ENCODE measurements at regions not wholly inside any gene's neighbourhood (a gene's known extent, or its start where the extent isn't known, plus 50 kb on each side); places are given as distances from the start of the nearest gene placed in this dataset.
A peak's percentile ranks its signal among the peaks of the same experiment; 100 is the strongest.

DNA sequence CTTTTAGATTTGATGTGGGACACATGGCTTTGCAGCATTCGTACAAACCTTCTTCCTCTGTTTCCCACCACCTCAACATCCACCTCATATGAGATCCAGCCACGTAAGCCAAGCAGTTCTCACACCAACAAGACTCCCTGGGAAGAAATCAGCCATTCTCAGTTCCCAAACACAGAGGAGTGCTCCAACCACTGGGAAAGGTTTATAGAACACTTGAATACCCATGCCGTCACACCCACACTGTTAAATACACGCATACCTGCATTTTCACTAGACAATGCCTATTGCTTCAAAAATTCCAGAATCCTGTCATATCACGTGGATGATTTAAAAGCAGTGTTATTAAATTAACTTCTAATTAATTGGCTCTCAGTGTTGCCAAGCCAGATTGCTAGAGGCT lies 347.3 kb downstream of the ENC1 start:
- TF ChIP-seq, protein P1, sequence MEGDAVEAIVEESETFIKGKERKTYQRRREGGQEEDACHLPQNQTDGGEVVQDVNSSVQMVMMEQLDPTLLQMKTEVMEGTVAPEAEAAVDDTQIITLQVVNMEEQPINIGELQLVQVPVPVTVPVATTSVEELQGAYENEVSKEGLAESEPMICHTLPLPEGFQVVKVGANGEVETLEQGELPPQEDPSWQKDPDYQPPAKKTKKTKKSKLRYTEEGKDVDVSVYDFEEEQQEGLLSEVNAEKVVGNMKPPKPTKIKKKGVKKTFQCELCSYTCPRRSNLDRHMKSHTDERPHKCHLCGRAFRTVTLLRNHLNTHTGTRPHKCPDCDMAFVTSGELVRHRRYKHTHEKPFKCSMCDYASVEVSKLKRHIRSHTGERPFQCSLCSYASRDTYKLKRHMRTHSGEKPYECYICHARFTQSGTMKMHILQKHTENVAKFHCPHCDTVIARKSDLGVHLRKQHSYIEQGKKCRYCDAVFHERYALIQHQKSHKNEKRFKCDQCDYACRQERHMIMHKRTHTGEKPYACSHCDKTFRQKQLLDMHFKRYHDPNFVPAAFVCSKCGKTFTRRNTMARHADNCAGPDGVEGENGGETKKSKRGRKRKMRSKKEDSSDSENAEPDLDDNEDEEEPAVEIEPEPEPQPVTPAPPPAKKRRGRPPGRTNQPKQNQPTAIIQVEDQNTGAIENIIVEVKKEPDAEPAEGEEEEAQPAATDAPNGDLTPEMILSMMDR (IDR thresholded peaks at IDR 0.05): no peak
- no peak for ATAC-seq

DNA sequence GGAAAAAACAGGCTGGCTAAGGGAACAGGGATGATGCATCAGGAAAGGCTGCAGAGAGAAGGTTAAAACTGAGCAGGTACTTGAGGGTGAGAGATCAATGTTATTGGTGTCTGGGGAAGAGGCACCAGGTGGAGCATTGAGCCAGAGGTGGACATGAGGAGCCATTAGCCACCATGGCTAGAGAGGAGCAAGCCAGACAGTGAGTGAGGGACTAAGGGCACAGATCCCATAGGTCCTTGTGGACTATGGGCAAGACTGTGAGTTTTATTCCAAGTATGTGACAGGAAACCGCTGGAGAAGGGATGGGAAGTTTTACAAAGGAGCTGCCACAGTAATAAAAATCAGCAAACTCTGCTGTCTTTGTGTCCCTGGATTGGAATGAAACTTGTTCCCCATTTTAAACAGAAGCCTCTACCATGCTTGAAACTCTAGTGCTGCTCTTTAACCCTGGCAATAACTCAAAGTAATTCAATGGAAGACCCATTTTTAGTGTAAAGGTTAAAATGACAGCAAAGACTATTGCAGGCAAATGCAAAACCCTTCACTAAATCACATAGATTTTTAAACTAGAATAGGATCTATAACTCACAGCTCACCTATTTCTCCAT lies 349.8 kb downstream of the ENC1 start:
- DNase-seq (peak in 1 of 3 donors; percentile 16), ATAC-seq (peak; percentile 28)
- H3K4me3 ChIP-seq: no peak overlapping the region
- no peaks in the 10 kb centered on the region for H3K36me3 ChIP-seq (ENCODE audit: low read depth)
- H3K9me3 ChIP-seq: no peaks in the 10 kb centered on the region
- H3K4me1 ChIP-seq (ENCODE audit: low read depth): no peaks in the 10 kb centered on the region
- intact Hi-C loops (cut with DNase I, micrococcal nuclease): no loop called here
- TF ChIP-seq, protein P1 (IDR thresholded peaks at IDR 0.05): no peak

More for the DNA sequence above, 347.3 kb downstream of the ENC1 start:
- no peaks in the 10 kb centered on the region for H3K9me3 ChIP-seq
- no peaks in the 10 kb centered on the region for H3K36me3 ChIP-seq (ENCODE audit: low read depth)
- no peak for DNase-seq
- intact Hi-C loops (cut with DNase I, micrococcal nuclease): no loop called here
- H3K4me3 ChIP-seq: no peak overlapping the region
- no peaks in the 10 kb centered on the region for H3K4me1 ChIP-seq (ENCODE audit: low read depth)

DNA sequence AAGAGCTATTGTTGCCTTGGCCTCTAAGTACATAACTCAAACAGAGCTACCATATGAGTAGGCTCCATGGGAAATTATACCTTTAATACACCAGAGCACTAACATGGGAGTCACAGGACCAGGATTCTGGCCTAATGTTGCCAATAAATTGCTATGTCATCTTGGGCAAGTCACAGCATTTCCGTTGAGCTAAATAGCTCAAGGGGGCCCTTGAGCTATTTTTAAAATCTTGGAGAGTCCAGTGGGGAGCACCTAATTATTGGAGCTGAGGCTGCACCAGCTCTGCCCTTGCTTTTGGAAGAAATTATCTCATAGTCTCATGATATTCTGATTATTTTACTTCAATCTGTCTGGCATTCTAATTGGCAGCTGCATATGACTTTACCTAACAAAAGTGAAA lies 350.8 kb downstream of the ENC1 start:
- H3K36me3 ChIP-seq (ENCODE audit: low read depth): no peaks in the 10 kb centered on the region
- DNase-seq (no peak), ATAC-seq (no peak)
- H3K9me3 ChIP-seq: no peaks in the 10 kb centered on the region
- no peaks in the 10 kb centered on the region for H3K4me1 ChIP-seq (ENCODE audit: low read depth)
- TF ChIP-seq, protein P1 (IDR thresholded peaks at IDR 0.05): no peak
- H3K4me3 ChIP-seq: no peak overlapping the region
- intact Hi-C loops (cut with DNase I, micrococcal nuclease): no loop called here

GRCh38 chr5:74289238-74289637 lies 351.3 kb downstream of the ENC1 start:
- no peak for ATAC-seq
- Histone ChIP-seq H3K36me3 (ENCODE audit: low read depth) (no peaks in the 10 kb centered on the region), H3K9me3 (no peaks in the 10 kb centered on the region), H3K4me1 (ENCODE audit: low read depth) (no peaks in the 10 kb centered on the region), H3K4me3 (no peak overlapping the region)
- DNase-seq: no peak
- intact Hi-C loops (cut with DNase I, micrococcal nuclease): no loop called here
- TF ChIP-seq, protein P1 (IDR thresholded peaks at IDR 0.05): no peak

- Histone ChIP-seq H3K36me3 (ENCODE audit: low read depth) (no peaks in the 10 kb centered on the region), H3K4me1 (ENCODE audit: low read depth) (no peaks in the 10 kb centered on the region), H3K9me3 (no peaks in the 10 kb centered on the region), H3K4me3 (no peak overlapping the region)
- intact Hi-C loops (cut with DNase I, micrococcal nuclease): no loop called here
- TF ChIP-seq, protein P1 (IDR thresholded peaks at IDR 0.05): no peak
- no peak for DNase-seq
- peak; percentile 42 for ATAC-seq
Measured at GRCh38 chr5:74288448-74289108, 351.9 kb downstream of the ENC1 start.
